ENCODE measurements at regions not wholly inside any gene's neighbourhood (a gene's known extent, or its start where the extent isn't known, plus 50 kb on each side); places are given as distances from the start of the nearest gene placed in this dataset.

DNA sequence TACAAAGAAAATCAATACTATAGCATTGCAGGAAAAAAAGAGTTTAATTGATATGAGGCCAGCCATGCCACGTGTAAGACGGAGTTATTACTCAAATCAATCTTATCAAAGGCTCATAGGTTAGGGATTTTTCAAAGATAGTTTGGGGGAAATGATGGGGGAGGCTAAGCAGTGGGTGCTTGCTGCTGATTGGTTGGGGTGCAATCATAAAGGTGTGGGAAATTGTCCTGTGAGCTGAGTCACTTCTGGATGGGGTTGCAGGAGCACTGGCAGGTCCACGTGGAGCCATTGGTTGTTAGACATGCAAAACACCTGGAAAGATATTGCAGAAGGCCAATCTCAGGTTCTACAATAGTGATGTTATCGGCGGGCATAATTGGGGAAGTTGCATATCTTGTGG lies 319.2 kb upstream of the COBL start:
- no peak for TF ChIP-seq POLR2A (IDR thresholded peaks at IDR 0.05)
- TF ChIP-seq, protein P1, sequence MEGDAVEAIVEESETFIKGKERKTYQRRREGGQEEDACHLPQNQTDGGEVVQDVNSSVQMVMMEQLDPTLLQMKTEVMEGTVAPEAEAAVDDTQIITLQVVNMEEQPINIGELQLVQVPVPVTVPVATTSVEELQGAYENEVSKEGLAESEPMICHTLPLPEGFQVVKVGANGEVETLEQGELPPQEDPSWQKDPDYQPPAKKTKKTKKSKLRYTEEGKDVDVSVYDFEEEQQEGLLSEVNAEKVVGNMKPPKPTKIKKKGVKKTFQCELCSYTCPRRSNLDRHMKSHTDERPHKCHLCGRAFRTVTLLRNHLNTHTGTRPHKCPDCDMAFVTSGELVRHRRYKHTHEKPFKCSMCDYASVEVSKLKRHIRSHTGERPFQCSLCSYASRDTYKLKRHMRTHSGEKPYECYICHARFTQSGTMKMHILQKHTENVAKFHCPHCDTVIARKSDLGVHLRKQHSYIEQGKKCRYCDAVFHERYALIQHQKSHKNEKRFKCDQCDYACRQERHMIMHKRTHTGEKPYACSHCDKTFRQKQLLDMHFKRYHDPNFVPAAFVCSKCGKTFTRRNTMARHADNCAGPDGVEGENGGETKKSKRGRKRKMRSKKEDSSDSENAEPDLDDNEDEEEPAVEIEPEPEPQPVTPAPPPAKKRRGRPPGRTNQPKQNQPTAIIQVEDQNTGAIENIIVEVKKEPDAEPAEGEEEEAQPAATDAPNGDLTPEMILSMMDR (IDR thresholded peaks at IDR 0.05) = no peak

Measured in right lobe of liver (tissue), 4 donors.